ENCODE measurements at regions not wholly inside any gene's neighbourhood (a gene's known extent, or its start where the extent isn't known, plus 50 kb on each side); places are given as distances from the start of the nearest gene placed in this dataset.
"Not testable (repeated sequence)": the region's sequence is repeated elsewhere in the genome, so short reads cannot be mapped to it uniquely, and the experiment has no call there.

- not testable (repeated sequence) for TF ChIP-seq CTCF (conservative IDR thresholded peaks at IDR 0.05); ZFX (IDR thresholded peaks at IDR 0.05)
Measured at GRCh38 chr15:24509714-24510113, 165.9 kb upstream of the NPAP1 start.
